ENCODE measurements at regions not wholly inside any gene's neighbourhood (a gene's known extent, or its start where the extent isn't known, plus 50 kb on each side); places are given as distances from the start of the nearest gene placed in this dataset.

GRCh38 chr5:7983433-7983832 is 114.5 kb downstream of the MTRR start:
- H3K36me3 ChIP-seq (ENCODE audit: control insufficient read depth, insufficient read depth, low read length), result no peaks in the 10 kb centered on the region
- ChIA-PET CTCF (no interaction called here), POLR2A (no interaction called here)
- H3K4me3 ChIP-seq (ENCODE audit: low read depth, low read length), result no peak overlapping the region
- no peaks in the 10 kb centered on the region for H3K4me1 ChIP-seq
- Mint-ChIP-seq H3K9me3 (ENCODE audit: unreplicated experiment) (no peaks in the 10 kb centered on the region), H3K27me3 (ENCODE audit: insufficient read depth, unreplicated experiment) (peaks cover 7% of the 10 kb centered on the region), H3K36me3 (ENCODE audit: insufficient read depth, unreplicated experiment) (no peaks in the 10 kb centered on the region), H3K27ac (ENCODE audit: unreplicated experiment) (no peak overlapping the region), H3K4me1 (ENCODE audit: low read depth, unreplicated experiment) (no peaks in the 10 kb centered on the region), H3K4me3 (ENCODE audit: unreplicated experiment) (no peak overlapping the region)
- no TSS peak for BruUV-seq (replicated peaks)
- intact Hi-C loops (cut with micrococcal nuclease; ENCODE audit: unreplicated experiment), result no loop called here
- TF ChIP-seq CTCF (IDR thresholded peaks at IDR 0.05; ENCODE audit: insufficient read depth in 1 of 2, low read depth in 1 of 2, low read length in 1 of 2, severe bottlenecking in 1 of 2, unreplicated experiment in 1 of 2), result no peak
- H3K27me3 ChIP-seq (replicated peaks; ENCODE audit: control insufficient read depth, insufficient read depth, low read length), result no peaks in the 10 kb centered on the region
- DNase-seq, result no peak
- no peaks in the 10 kb centered on the region for H3K9me3 ChIP-seq

- Histone ChIP-seq H3K4me3 (ENCODE audit: low read depth, low read length) (no peak overlapping the region), H3K9me3 (no peaks in the 10 kb centered on the region), H3K4me1 (no peaks in the 10 kb centered on the region), H3K27me3 (replicated peaks; ENCODE audit: control insufficient read depth, insufficient read depth, low read length) (no peaks in the 10 kb centered on the region), H3K36me3 (ENCODE audit: control insufficient read depth, insufficient read depth, low read length) (no peaks in the 10 kb centered on the region)
- Mint-ChIP-seq H3K4me1 (ENCODE audit: low read depth, unreplicated experiment) (peaks cover 7% of the 10 kb centered on the region), H3K27ac (ENCODE audit: unreplicated experiment) (no peak overlapping the region), H3K36me3 (ENCODE audit: insufficient read depth, unreplicated experiment) (no peaks in the 10 kb centered on the region), H3K27me3 (ENCODE audit: insufficient read depth, unreplicated experiment) (peaks cover 5% of the 10 kb centered on the region), H3K9me3 (ENCODE audit: unreplicated experiment) (no peaks in the 10 kb centered on the region), H3K4me3 (ENCODE audit: unreplicated experiment) (no peak overlapping the region)
- no peak for TF ChIP-seq CTCF (IDR thresholded peaks at IDR 0.05; ENCODE audit: insufficient read depth in 1 of 2, low read depth in 1 of 2, low read length in 1 of 2, severe bottlenecking in 1 of 2, unreplicated experiment in 1 of 2)
- CTCF ChIA-PET, result no interaction called here
- BruUV-seq (replicated peaks), result no TSS peak
- POLR2A ChIA-PET, result no interaction called here
- DNase-seq, result peak; percentile 13 to 52
- intact Hi-C loops (cut with micrococcal nuclease; ENCODE audit: unreplicated experiment), result no loop called here
Observed at GRCh38 chr5:7991125-7991821, 122.3 kb downstream of the MTRR start.

GRCh38 chr5:7995688-7996294 is 126.8 kb downstream of the MTRR start:
- no TSS peak for BruUV-seq (replicated peaks)
- Histone ChIP-seq H3K9me3 (no peaks in the 10 kb centered on the region), H3K36me3 (ENCODE audit: control insufficient read depth, insufficient read depth, low read length) (no peaks in the 10 kb centered on the region), H3K4me1 (no peaks in the 10 kb centered on the region), H3K27me3 (replicated peaks; ENCODE audit: control insufficient read depth, insufficient read depth, low read length) (no peaks in the 10 kb centered on the region), H3K4me3 (ENCODE audit: low read depth, low read length) (no peak overlapping the region)
- intact Hi-C loops (cut with micrococcal nuclease; ENCODE audit: unreplicated experiment), result no loop called here
- Mint-ChIP-seq H3K36me3 (ENCODE audit: insufficient read depth, unreplicated experiment) (no peaks in the 10 kb centered on the region), H3K27ac (ENCODE audit: unreplicated experiment) (no peak overlapping the region), H3K9me3 (ENCODE audit: unreplicated experiment) (no peaks in the 10 kb centered on the region), H3K4me3 (ENCODE audit: unreplicated experiment) (no peak overlapping the region), H3K27me3 (ENCODE audit: insufficient read depth, unreplicated experiment) (peaks cover 6% of the 10 kb centered on the region), H3K4me1 (ENCODE audit: low read depth, unreplicated experiment) (peaks cover 7% of the 10 kb centered on the region)
- no peak for DNase-seq
- CTCF ChIA-PET, result no interaction called here
- POLR2A ChIA-PET, result no interaction called here
- no peak for TF ChIP-seq CTCF (IDR thresholded peaks at IDR 0.05; ENCODE audit: insufficient read depth in 1 of 2, low read depth in 1 of 2, low read length in 1 of 2, severe bottlenecking in 1 of 2, unreplicated experiment in 1 of 2)

Data from Caco-2 (cell line).